ENCODE measurements at regions not wholly inside any gene's neighbourhood (a gene's known extent, or its start where the extent isn't known, plus 50 kb on each side); places are given as distances from the start of the nearest gene placed in this dataset.

- no peak for TF ChIP-seq CTCF (IDR thresholded peaks at IDR 0.05)
- TF ChIP-seq MYBL2 (CRISPR knock-in tag; IDR thresholded peaks at IDR 0.05): no peak
- TF ChIP-seq, protein P1, sequence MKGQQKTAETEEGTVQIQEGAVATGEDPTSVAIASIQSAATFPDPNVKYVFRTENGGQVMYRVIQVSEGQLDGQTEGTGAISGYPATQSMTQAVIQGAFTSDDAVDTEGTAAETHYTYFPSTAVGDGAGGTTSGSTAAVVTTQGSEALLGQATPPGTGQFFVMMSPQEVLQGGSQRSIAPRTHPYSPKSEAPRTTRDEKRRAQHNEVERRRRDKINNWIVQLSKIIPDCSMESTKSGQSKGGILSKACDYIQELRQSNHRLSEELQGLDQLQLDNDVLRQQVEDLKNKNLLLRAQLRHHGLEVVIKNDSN (CRISPR knock-in tag; IDR thresholded peaks at IDR 0.05): no peak
- TF ChIP-seq CBFB (CRISPR knock-in tag; IDR thresholded peaks at IDR 0.05; ENCODE audit: low read depth): no peak
- no peak for TF ChIP-seq ZNF232 (CRISPR knock-in tag; IDR thresholded peaks at IDR 0.05)
- TF ChIP-seq, protein P2, sequence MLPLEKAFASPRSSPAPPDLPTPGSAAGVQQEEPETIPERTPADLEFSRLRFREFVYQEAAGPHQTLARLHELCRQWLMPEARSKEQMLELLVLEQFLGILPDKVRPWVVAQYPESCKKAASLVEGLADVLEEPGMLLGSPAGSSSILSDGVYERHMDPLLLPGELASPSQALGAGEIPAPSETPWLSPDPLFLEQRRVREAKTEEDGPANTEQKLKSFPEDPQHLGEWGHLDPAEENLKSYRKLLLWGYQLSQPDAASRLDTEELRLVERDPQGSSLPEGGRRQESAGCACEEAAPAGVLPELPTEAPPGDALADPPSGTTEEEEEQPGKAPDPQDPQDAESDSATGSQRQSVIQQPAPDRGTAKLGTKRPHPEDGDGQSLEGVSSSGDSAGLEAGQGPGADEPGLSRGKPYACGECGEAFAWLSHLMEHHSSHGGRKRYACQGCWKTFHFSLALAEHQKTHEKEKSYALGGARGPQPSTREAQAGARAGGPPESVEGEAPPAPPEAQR (CRISPR knock-in tag; IDR thresholded peaks at IDR 0.05): no peak
- TF ChIP-seq CREM (CRISPR knock-in tag; IDR thresholded peaks at IDR 0.05): no peak
- TF ChIP-seq JUN (CRISPR knock-in tag; IDR thresholded peaks at IDR 0.05): no peak
- no peak for TF ChIP-seq ZNF121 (CRISPR knock-in tag; IDR thresholded peaks at IDR 0.05)
- TF ChIP-seq ZNF138 (CRISPR knock-in tag; conservative IDR thresholded peaks at IDR 0.05): no peak
- no peak for TF ChIP-seq USF2 (CRISPR knock-in tag; IDR thresholded peaks at IDR 0.05)
Measured at GRCh38 chr21:27633631-27634030, 666.7 kb upstream of the ADAMTS5 start.
